ENCODE measurements at regions not wholly inside any gene's neighbourhood (a gene's known extent, or its start where the extent isn't known, plus 50 kb on each side); places are given as distances from the start of the nearest gene placed in this dataset.
"Not testable (repeated sequence)": the region's sequence is repeated elsewhere in the genome, so short reads cannot be mapped to it uniquely, and the experiment has no call there.

DNA sequence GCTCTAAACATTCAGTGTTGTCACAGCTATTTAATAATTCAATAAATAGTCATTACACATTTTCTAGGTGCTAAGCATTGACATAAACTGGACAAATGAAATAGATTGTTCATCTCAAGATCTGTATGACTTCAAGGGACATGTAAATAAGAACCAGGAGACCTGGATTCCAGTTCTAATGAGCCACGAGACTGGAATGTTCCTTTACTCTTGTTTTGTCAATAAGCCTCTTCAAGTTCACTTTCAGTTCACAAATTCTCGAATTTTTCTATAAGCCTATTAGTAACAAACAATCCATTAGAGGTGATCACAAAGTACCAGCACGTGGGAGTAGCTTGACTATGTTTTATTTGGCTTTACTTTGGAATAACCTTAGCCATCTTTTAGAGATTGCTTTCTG is 514.0 kb upstream of the SMIM31 start:
- no peak for DNase-seq

GRCh38 chr4:164251257-164251656 is 502.7 kb upstream of the SMIM31 start:
- DNase-seq = no peak

DNA sequence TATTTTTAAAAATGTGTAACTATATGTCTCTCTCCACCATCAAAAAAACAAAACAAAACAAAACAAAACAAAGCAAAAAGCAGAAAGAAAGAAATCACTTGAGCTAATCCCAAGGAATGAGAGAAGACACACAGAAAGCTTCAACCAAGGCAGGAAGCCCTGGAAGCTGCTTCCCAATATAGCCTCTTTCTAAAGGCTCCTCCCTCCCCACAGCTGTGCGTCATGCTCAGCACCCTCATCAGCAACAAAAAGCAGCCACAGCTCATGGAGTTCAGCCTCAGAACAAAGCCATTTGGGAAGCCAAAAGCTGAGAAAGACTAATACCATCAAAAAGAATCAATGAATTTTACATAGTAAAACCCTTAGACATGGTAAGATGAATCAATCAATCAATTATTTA is 501.6 kb upstream of the SMIM31 start:
- DNase-seq = no peak

GRCh38 chr4:164261831-164262230 is 492.1 kb upstream of the SMIM31 start:
- DNase-seq = no peak

GRCh38 chr4:164262508-164262907 is 491.4 kb upstream of the SMIM31 start:
- DNase-seq = not testable (repeated sequence)

DNA sequence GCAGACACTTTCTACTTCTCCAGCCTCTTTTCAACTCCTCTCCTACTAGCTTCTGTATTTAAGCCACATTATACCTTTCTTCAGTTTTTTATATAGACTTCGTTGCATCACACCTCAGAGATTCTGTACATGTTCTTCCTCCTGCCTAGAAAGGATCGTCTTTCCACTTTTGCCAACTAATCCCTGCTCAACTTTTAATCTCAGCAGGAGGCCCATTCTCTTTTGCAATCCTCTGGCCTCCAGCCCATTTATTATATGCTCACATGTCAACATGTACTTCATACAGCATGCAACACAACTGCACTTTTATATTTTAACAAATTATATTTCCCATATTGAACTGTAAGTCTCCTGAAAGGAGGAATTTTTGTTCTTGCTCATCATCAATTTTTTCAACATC is 476.5 kb upstream of the SMIM31 start:
- DNase-seq = not testable (repeated sequence)

DNA sequence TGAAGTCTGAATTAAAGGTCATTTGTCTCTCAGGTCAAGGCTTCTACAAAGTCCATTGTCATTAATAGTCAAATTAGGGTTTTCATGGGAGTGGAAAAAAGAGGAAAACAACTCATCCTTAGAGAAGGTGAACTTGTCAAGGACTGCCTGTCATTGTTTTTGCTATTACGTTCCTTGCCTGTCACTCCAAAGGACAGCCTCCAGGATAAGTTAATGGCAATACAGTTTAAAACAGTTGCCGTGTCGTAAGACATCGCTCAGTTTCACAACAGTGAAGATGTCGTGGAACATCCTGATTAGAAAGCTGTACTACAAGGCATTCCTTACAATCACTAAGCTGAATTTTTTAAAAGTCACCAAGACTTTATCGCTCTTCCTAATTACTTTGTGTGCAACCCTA is 466.8 kb upstream of the SMIM31 start:
- no peak for DNase-seq

DNA sequence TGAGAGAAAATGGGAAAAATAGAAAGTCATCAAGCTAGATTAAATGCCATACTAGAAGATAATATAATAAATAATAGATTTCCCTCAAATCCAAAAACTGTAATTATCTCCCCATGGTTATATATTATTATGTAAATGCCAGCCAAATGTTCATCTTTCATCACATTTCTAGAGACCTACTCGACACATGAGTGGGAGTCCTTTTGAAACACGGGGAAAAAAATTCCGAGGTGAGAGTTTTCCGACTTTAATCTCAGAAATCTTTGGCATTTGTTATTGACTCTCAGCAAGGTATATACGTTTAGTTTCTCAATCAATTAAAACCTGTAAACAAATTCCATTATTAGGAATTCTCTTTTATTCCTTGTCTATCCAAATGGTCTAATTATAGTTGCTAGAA is 465.4 kb upstream of the SMIM31 start:
- DNase-seq = no peak

DNA sequence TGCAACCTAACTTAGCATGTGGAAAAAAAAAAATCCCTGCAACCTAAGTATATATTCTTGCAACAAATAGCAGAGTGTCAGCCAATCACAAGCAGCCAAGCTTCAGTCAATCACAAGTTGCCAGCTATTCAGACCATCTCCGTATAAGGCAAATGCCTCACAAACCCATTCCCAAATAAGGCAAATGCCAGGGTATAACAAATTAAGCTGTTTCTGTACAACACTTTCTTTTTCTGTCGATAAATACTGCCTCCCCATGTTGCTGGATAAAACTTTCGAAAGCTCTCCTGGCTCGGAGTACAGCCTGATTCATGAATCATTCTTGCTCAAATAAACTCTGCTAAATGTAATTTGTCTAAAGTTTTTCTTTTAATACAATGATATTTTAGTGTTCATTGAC is 460.7 kb upstream of the SMIM31 start:
- no peak for DNase-seq

- DNase-seq = no peak
Observed at GRCh38 chr4:164293743-164294142, 460.2 kb upstream of the SMIM31 start.

- no peak for DNase-seq
Observed at GRCh38 chr4:164301430-164301829, 452.5 kb upstream of the SMIM31 start.

- no peak for DNase-seq
Observed at GRCh38 chr4:164304101-164304639, 449.8 kb upstream of the SMIM31 start.

DNA sequence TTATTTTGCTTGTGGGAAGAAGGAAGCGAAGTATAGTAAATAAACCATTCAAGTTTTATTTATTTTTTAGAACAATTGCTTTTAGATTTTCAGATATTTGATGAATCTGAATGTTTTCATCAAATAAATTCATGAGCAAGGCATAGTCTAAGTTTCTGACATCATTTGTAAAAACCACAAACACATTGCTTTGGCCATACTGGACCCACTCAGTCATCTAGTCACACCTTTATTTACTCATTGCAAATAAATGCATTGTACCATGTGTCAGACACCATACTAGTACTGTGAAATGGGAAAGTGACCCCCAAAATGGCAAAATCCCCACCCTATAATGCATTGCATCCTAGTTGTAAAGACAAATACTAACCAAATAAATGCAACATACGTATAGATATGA is 449.1 kb upstream of the SMIM31 start:
- DNase-seq = no peak

GRCh38 chr4:164307262-164307661 is 446.7 kb upstream of the SMIM31 start:
- DNase-seq = no peak

DNA sequence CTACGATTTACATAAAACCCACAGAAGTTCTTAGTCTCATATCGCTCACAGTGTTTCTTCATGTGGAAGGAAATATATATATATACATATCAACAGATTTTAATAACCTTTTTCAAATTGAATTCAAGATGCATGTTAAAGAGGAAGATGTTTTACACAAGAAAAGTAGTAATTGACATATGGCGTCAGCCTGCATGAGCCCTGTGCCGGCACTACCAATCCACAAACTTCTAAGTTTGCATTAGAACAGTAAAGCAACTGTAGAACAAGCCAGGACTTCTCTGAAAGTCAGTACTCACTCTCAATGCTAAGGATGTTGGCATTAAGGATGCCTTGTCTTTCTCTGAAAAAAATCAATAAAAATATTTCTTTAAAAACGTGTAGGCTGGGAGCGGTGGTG is 441.3 kb upstream of the SMIM31 start:
- no peak for DNase-seq

GRCh38 chr4:164313853-164314252 is 440.1 kb upstream of the SMIM31 start:
- no peak for DNase-seq

DNA sequence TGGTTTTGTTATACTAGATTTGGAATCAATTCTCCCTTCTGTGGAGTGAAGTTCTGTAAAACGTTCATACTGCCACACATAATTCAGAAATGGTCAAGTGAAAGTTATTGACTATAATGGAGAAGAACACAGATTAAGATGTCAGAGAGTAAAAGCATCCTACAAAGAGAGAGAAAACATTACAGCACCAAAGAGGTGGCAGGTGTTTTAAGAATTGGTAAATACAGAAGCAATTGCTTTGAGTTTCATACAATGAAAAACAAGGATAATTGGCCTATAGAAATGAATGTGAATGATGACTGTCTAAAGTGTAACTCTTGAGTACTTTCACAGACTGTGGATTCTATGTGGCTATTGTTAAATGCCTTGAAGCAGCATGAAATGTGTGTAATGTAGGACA is 435.6 kb upstream of the SMIM31 start:
- no peak for DNase-seq

DNA sequence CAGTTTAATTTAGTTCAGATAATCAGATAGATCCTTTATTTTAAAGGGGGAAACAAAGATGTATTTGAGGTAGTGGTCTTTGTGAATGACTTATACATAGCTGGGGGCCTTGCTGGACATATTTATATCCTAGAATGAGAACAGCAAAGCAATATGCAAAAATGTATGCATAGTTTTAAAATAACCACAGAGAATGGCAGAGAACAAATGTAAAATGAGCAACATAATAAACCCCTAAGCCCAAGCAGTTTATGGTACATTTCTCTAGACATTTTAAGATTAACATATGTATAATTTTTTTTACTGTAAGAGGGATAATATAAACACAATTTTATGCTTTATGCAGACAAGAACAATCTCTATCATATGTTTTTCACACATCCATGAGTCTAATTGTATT is 434.2 kb upstream of the SMIM31 start:
- DNase-seq = no peak

DNA sequence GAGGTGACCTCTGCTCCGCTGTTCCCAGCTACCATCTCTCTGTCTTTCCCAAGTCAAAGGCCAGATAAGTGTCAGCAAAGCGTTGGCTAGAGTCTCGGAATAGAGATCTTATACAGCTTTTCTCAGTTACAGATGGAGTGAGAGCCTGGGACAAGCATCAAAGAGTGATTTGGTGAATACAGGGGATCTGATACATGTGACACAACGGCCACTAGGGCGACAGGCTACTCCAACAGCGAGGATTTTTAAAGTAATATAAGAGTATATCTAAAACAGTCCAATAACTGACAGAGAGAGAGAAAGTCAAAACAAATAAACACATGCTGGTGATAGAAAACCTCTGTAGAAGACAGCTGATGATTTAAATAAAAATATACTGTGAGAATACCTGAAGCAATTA is 433.1 kb upstream of the SMIM31 start:
- DNase-seq = no peak

GRCh38 chr4:164326056-164326455 is 427.9 kb upstream of the SMIM31 start:
- DNase-seq = no peak

DNA sequence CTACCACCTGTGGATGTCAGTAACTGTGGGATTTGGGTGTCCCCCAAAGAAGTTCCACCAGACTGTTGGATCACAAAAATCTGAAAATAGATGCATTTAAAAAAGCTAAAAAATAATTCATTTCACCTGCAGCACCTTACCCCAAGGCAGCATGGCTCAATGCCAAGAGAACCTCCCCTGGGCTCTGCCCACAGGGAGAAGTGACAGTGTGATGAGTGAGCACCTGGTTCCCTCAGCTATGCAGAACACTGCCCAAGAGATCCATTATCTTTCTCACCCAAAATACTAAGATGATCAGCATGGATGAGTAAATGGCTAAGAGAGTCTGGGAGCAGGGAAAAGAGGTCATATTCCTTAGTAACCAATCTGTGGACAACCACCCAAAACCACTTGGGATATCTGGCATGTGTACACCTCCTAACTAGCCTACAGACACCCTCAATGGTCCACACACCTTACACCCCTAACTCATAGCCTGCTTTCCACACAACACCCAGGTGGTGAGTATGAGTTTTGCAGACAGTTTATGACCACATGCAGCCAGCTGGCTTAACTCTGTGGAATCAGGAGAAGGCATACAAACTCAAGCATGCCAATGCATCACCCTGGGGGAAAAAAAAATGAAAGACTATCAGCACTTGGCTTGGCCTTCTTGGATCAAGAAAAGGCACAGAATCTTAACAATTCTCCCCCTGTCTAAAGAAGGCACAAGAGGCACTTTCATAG is 416.5 kb upstream of the SMIM31 start:
- no peak for DNase-seq

- DNase-seq = no peak
Observed at GRCh38 chr4:164343472-164343976, 410.4 kb upstream of the SMIM31 start.

DNA sequence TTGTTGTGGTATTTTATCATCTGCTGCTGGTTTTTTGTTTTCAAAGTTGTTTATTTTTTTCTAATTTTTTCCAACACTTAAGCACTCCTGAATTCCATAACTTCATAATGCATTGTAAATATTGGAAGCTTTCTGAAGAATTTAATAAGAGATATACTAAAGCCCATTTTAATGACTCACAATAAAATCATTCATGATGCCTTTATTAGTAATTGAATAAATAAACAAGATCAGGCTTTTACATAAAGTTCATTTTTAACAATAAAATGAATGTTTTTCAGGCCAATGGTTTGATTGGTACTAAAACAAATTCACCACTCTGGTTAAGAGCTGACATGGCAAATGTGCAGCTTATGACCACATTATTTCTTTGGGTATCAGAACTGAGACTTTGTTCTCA is 408.2 kb upstream of the SMIM31 start:
- no peak for DNase-seq

GRCh38 chr4:164350061-164350460 is 403.9 kb upstream of the SMIM31 start:
- no peak for DNase-seq

GRCh38 chr4:164350716-164351115 is 403.2 kb upstream of the SMIM31 start:
- DNase-seq = not testable (repeated sequence)

All from right forelimb (tissue), 1 donor.